GM13976 (cell line): ENCODE measurements at regions not wholly inside any gene's neighbourhood (a gene's known extent, or its start where the extent isn't known, plus 50 kb on each side); places are given as distances from the start of the nearest gene placed in this dataset.

ENCODE experiments used
- DNase-seq: peaks from one replicate; pipeline ENCODE4 v3.0.0; 2012; ENCODE audit warnings: low spot score
- in situ Hi-C: fragments of 300-500 bp; cut with MboI; formaldehyde crosslinking; loops from one replicate; pipeline ENCODE4 v1.12.0; 2022; ENCODE audit warnings: low sequenced_read_pairs, mixed read lengths, inconsistent platforms; ENCODE audit not compliant: unreplicated experiment
- TF ChIP-seq, protein P1 (sequence below): IDR thresholded peaks from 2 replicates; pipeline ENCODE4 v1.5.1; 2012; ENCODE audit warnings: borderline replicate concordance, mild to moderate bottlenecking; ENCODE audit not compliant: insufficient read depth; ENCODE audit errors: extremely low read depth, missing control alignments, control extremely low read depth

DNA sequence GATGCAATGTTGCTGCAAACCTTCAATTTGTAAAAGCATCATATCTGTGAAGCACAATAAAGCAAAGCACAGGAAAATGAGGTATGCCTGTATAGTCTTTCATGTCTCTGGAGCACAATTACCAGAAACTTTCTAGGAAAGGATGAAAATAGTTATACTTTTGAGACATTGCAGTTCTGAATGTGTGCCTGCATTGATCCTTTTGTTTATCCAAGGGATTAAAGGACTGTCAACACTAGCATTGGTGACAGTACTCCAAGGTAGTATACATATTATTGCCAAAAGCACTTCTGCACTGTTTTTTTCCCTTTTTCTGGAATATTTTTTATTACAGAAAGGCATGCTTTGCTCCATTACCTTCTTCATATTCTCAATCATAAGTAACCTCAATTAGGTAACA is 476.0 kb downstream of the GABRG1 start:
- no peak for DNase-seq
- in situ Hi-C loops: no loop called here
- TF ChIP-seq, protein P1, sequence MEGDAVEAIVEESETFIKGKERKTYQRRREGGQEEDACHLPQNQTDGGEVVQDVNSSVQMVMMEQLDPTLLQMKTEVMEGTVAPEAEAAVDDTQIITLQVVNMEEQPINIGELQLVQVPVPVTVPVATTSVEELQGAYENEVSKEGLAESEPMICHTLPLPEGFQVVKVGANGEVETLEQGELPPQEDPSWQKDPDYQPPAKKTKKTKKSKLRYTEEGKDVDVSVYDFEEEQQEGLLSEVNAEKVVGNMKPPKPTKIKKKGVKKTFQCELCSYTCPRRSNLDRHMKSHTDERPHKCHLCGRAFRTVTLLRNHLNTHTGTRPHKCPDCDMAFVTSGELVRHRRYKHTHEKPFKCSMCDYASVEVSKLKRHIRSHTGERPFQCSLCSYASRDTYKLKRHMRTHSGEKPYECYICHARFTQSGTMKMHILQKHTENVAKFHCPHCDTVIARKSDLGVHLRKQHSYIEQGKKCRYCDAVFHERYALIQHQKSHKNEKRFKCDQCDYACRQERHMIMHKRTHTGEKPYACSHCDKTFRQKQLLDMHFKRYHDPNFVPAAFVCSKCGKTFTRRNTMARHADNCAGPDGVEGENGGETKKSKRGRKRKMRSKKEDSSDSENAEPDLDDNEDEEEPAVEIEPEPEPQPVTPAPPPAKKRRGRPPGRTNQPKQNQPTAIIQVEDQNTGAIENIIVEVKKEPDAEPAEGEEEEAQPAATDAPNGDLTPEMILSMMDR: no peak

DNA sequence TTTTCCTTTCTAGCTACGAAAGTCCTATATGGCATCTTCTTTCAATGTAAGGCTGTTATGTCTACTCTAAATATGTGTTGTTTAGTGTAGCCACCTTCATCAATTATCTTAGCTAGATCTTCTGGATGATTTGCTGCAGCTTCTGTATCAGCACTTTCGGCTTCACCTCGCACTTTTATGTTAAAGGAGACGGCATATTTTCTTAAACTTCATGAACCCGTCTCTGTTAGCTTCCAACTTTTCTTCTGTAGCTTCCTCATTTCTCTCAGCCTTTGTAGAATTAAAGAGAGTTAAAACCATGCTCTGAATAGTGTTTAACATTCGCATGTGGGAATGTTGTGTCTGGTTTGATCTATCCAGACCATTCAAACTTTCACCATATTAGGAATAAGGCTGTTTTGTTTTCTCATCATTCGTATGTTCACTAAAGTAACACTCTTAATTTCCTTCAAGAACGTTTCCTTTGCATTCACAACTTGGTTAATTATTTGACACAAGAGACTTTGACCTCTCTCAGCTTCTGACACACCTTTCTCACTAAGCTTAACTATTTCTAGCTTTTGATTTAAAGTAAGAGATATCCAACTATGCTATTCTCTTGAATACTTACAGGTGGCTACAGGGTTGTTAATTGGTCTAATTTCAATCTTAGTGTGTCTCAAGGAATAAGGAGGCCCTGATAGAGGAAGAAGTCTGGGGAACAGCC is 476.8 kb downstream of the GABRG1 start:
- DNase-seq: no peak
- in situ Hi-C loops: no loop called here
- TF ChIP-seq, protein P1: no peak

DNA sequence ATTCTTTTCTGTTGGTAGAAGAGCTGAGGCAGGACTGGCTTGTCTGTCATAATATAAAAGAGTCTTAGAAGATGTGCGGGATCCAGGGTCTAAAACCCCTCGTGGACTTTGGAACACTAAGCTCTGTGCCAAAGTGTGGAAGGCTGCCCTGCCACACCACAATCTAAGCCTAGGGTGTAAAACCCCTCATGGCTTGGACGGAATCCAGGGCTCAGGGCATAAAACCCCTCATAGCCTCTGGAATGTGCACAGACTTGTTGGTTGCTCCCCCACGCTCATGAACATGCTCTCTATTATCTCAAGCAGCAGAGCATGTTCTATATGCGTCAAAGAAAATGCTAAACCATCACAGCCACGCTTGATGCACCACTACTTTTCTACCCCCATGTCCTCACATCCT is 483.6 kb downstream of the GABRG1 start:
- no peak for DNase-seq
- TF ChIP-seq, protein P1: no peak

DNA sequence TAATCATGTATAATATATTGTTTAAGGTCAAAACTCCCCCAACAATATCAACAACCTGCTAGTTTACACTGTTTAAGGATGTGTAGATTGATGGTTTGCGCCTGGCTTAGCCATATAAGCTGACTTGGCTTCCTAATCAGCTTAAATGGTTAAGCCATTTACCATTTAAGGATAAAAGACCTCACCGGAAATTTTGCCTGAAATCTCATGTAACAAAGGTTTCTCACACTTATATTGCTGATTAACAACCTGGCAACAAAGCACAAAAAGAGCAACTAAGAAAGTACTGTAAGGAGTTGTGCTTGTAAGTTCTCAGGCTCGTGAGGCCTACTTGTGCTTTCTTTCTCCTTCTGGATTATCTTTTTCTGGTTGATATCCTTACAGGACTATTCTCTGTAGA is 485.2 kb downstream of the GABRG1 start:
- DNase-seq: no peak
- TF ChIP-seq, protein P1: no peak
- in situ Hi-C loops: no loop called here

More for the DNA sequence above, 483.6 kb downstream of the GABRG1 start:
- in situ Hi-C loops: no loop called here

DNA sequence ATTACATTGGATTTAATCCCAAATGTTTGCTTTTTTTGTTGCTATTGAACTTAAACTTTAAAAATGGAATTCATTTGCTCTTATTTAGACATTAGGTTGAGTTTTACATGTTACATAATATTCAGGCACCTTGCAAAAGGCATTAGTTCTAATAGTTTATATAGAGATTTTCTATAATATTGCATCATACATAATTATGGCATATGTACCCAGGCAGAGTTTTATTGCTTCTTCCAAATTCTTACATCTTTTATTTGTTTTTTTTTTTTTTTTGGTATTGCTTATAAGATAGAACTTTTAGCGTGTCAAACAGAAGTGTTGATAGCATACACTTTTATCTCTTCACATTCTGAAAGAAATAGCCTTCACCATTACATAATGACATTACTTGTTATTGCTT is 487.7 kb downstream of the GABRG1 start:
- in situ Hi-C loops: no loop called here
- TF ChIP-seq, protein P1: no peak
- no peak for DNase-seq

DNA sequence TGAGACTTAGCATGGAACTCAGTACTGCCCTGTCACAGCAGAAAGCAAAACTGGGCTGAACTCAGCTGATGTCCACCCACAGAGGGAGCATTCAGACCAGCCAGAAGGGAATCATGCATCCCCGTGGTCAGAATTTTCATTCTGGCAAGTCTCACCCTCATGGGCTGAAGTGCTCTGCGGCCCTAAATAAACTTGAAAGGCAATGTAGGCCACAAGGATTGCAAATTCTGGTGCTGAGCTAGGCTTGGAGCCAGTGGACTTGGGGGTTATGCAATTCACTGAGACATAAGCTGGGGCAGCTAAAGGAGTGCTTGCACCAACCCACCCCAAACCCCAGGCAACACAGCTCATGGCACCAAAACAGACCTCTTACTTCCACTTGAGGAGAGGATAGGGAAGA is 494.1 kb downstream of the GABRG1 start:
- in situ Hi-C loops: no loop called here
- TF ChIP-seq, protein P1: no peak
- DNase-seq: no peak
